ENCODE measurements at regions not wholly inside any gene's neighbourhood (a gene's known extent, or its start where the extent isn't known, plus 50 kb on each side); places are given as distances from the start of the nearest gene placed in this dataset.
A peak's percentile ranks its signal among the peaks of the same experiment; 100 is the strongest.
"Not testable (repeated sequence)": the region's sequence is repeated elsewhere in the genome, so short reads cannot be mapped to it uniquely, and the experiment has no call there.

DNA sequence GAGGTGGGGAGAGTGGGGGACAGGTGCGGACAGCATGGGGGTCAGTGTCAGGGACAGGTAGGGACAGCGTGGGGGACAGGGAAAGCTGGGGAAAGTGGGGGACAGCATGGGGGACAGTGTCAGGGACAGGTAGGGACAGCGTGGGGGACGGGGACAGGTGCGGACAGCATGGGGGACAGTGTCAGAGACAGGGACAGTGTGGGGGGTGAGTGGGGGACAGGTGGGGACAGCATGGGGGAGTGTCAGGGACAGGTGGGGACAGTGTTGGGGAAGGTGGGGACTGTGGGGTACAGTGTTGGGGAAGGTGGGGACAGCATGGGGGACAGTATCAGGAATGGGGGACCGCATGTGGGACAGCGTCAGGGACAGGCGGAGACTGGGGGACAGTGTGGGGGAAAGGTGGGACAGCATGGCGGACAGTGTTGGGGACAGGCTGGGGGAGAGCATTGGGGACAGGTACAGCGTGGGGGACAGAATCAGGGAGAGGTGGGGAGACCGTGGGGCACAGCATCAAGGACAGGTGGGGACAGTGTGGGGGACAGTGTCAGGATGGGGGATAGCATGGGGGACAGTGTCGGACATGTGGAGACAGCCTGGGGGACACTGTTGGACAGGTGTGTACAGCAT, 96.1 kb downstream of the TMEM121 start:
- DNase-seq (no peak), ATAC-seq (no peak)
- H3K4me3 Mint-ChIP-seq, result no peak overlapping the region
- H3K4me1 Mint-ChIP-seq, result no peaks in the 10 kb centered on the region
- CTCF ChIA-PET, result no interaction called here
- no peaks in the 10 kb centered on the region for H3K36me3 Mint-ChIP-seq
- H3K27ac Mint-ChIP-seq, result no peak overlapping the region
- no peaks in the 10 kb centered on the region for H3K27me3 Mint-ChIP-seq
- peaks cover 1% of the 10 kb centered on the region for H3K9me3 Mint-ChIP-seq (ENCODE audit: low read depth)

DNA sequence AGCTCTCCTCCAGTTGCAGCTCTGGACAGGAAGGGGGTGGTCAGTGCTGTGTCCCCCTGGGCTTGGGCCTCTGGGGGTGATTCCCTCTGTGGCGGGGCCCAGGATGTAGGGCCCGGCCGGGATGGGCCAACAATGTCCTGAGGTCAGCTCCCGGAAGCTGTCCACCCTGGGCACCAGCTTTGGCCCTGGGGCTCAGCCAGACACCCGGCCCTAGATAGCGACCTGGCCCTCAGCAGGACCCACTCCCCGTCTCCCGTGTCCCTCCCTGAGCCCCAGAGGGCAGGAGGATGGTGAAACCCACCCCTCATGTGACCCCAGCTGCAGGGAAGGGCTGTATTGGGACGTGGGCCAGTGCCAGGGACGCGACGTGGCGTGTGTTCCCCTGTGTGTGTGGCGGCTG, 96.8 kb downstream of the TMEM121 start:
- H3K4me1 Mint-ChIP-seq; CTCF ChIA-PET; H3K27ac Mint-ChIP-seq; ATAC-seq; H3K4me3 Mint-ChIP-seq; H3K27me3 Mint-ChIP-seq; H3K36me3 Mint-ChIP-seq; H3K9me3 Mint-ChIP-seq (ENCODE audit: low read depth): not testable (repeated sequence)
- peak; percentile 42 for DNase-seq

DNA sequence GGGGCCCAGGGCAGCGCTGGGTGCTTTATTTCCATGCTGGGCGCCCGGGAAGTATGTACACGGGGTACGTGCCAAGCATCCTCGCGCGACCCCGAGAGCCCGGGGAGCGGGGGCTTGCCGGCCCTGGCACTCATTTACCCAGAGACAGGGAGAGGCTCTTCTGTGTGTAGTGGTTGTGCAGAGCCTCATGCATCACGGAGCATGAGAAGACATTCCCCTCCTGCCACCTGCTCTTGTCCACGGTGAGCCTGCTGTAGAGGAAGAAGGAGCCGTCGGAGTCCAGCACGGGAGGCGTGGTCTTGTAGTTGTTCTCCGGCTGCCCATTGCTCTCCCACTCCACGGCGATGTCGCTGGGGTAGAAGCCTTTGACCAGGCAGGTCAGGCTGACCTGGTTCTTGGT, 98.0 kb downstream of the TMEM121 start:
- DNase-seq, result peak; percentile 39
- H3K27ac Mint-ChIP-seq; CTCF ChIA-PET; H3K36me3 Mint-ChIP-seq; H3K4me1 Mint-ChIP-seq; ATAC-seq; H3K9me3 Mint-ChIP-seq (ENCODE audit: low read depth); H3K4me3 Mint-ChIP-seq; H3K27me3 Mint-ChIP-seq: not testable (repeated sequence)

GRCh38 chr14:105624749-105625434, 98.5 kb downstream of the TMEM121 start:
- H3K9me3 Mint-ChIP-seq (ENCODE audit: low read depth); ATAC-seq; DNase-seq; H3K4me3 Mint-ChIP-seq; H3K4me1 Mint-ChIP-seq; H3K27ac Mint-ChIP-seq; CTCF ChIA-PET; H3K36me3 Mint-ChIP-seq; H3K27me3 Mint-ChIP-seq: not testable (repeated sequence)

DNA sequence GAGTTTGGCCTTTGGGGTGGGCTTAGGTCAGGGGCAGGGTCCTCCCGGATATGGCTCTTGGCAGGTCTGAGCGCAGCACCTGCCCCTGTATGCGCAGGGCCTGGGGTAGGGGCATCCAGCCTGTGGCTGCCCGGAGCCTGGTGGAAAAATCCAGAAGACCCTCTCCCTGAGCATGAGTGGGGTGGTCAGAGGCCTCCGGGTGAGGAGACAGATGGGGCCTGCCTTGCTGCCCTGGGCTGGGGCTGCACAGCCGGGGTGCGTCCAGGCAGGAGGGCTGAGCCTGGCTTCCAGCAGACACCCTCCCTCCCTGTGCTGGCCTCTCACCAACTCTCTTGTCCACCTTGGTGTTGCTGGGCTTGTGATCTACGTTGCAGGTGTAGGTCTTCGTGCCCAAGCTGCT, 99.1 kb downstream of the TMEM121 start:
- H3K27ac Mint-ChIP-seq; H3K4me3 Mint-ChIP-seq; ATAC-seq; H3K27me3 Mint-ChIP-seq; H3K9me3 Mint-ChIP-seq (ENCODE audit: low read depth); H3K36me3 Mint-ChIP-seq; DNase-seq; CTCF ChIA-PET; H3K4me1 Mint-ChIP-seq: not testable (repeated sequence)

- H3K4me3 Mint-ChIP-seq; CTCF ChIA-PET; ATAC-seq; H3K4me1 Mint-ChIP-seq; H3K36me3 Mint-ChIP-seq; H3K9me3 Mint-ChIP-seq (ENCODE audit: low read depth); H3K27me3 Mint-ChIP-seq; H3K27ac Mint-ChIP-seq: not testable (repeated sequence)
- DNase-seq, result peak; percentile 40
Observed at GRCh38 chr14:105626111-105626510, 99.7 kb downstream of the TMEM121 start.

DNA sequence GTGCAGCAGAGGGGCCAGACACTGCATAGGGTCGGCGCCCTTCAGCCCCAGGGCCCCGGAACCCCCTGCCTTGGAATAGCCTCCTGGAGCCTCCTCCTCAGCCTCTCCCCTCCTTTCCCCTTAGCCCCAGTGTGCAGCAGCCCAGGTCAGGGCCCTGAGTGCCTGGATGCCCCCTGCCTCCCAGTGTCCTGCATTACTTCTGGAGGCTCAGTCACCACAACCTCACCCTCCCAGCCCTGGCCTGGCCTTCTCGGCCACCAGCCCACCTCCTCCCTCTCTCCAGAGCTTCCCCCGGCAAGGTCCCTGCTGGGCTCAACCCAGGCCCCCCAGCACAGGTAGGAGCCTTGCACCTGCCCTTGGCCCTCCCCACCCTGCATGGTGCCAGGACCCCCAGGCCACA, 100.3 kb downstream of the TMEM121 start:
- H3K27ac Mint-ChIP-seq; CTCF ChIA-PET; H3K27me3 Mint-ChIP-seq; DNase-seq; H3K4me3 Mint-ChIP-seq; H3K9me3 Mint-ChIP-seq (ENCODE audit: low read depth); H3K36me3 Mint-ChIP-seq; ATAC-seq; H3K4me1 Mint-ChIP-seq: not testable (repeated sequence)

GRCh38 chr14:105627287-105627686, 100.9 kb downstream of the TMEM121 start:
- H3K9me3 Mint-ChIP-seq (ENCODE audit: low read depth); H3K27me3 Mint-ChIP-seq; H3K36me3 Mint-ChIP-seq; CTCF ChIA-PET; H3K4me3 Mint-ChIP-seq; DNase-seq; ATAC-seq; H3K27ac Mint-ChIP-seq; H3K4me1 Mint-ChIP-seq: not testable (repeated sequence)

DNA sequence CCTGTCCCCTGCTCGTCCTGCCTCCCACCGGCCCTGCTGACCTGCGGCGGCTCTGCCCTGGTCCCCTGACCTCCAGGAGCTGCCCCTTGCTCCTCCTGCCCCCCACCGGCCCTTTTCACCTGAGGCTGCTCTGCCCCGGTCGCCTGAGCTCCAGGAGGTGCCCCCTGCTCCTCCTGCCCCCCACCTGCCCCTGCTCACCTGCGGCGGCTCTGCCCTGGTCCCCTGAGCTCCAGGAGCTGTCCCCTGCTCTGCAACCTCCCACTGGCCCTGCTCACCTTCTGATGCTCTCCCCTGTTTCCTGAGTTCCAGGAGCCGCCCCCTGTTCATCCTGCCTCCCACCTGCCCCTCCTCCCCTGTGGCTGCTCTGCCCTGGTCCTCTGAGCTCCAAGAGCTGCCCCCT, 101.3 kb downstream of the TMEM121 start:
- Mint-ChIP-seq H3K4me1 (no peaks in the 10 kb centered on the region), H3K9me3 (ENCODE audit: low read depth) (peaks cover 3% of the 10 kb centered on the region), H3K36me3 (no peaks in the 10 kb centered on the region), H3K27ac (no peak overlapping the region), H3K27me3 (no peaks in the 10 kb centered on the region), H3K4me3 (no peak overlapping the region)
- ATAC-seq, result no peak
- DNase-seq, result no peak
- CTCF ChIA-PET, result no interaction called here

DNA sequence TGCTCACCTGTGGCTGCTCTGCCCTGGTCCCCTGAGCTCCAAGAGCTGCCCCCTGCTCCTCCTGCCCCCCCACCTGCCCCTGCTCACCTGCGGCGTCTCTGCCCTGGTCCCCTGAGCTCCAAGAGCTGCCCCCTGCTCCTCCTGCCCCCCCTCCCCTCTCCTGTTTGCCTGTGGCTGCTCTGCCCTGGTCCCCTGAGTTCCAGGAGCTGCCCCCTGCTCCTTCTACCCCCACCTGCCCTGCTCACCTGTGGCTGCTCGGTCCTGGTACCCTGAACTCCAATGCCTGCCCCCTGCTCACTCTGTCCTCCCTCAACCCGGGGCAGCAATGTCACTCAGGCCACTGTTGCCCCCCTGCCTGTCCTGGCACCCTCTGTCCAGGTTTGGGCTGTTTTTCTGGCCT, 101.7 kb downstream of the TMEM121 start:
- H3K9me3 Mint-ChIP-seq (ENCODE audit: low read depth); H3K4me3 Mint-ChIP-seq; DNase-seq; H3K36me3 Mint-ChIP-seq; ATAC-seq; H3K27me3 Mint-ChIP-seq; CTCF ChIA-PET; H3K4me1 Mint-ChIP-seq; H3K27ac Mint-ChIP-seq: not testable (repeated sequence)

- CTCF ChIA-PET, result not testable (repeated sequence)
Observed at GRCh38 chr14:105628531-105629067, 102.2 kb downstream of the TMEM121 start.

GRCh38 chr14:105629091-105629885, 102.9 kb downstream of the TMEM121 start:
- H3K36me3 Mint-ChIP-seq; H3K27me3 Mint-ChIP-seq; H3K4me3 Mint-ChIP-seq; ATAC-seq; H3K9me3 Mint-ChIP-seq (ENCODE audit: low read depth); H3K27ac Mint-ChIP-seq; H3K4me1 Mint-ChIP-seq; CTCF ChIA-PET; DNase-seq: not testable (repeated sequence)

More at GRCh38 chr14:105628531-105629067, 102.2 kb downstream of the TMEM121 start:
- not testable (repeated sequence) for H3K4me3 Mint-ChIP-seq; H3K4me1 Mint-ChIP-seq; DNase-seq; ATAC-seq; H3K9me3 Mint-ChIP-seq (ENCODE audit: low read depth); H3K27ac Mint-ChIP-seq; H3K27me3 Mint-ChIP-seq; H3K36me3 Mint-ChIP-seq

DNA sequence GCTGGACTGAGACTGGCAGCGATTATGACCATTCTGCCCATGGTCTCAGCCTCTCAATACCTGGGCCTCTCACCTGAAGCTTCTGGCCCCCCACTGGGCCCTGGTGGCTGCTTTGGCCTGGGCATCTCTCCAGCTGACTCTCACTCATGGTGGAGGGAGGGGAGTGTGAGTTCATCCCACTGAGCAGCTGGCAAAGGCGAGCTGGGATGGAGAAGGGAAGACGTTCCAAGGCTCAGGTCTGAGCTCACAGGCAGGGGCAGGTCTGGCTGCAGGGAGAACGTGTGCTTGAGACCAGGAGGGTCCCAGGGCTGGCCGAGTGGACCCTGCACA, 103.5 kb downstream of the TMEM121 start:
- no peak for ATAC-seq
- no peaks in the 10 kb centered on the region for H3K36me3 Mint-ChIP-seq
- CTCF ChIA-PET, result no interaction called here

More for the DNA sequence above, 103.5 kb downstream of the TMEM121 start:
- Mint-ChIP-seq H3K9me3 (ENCODE audit: low read depth) (peaks cover 3% of the 10 kb centered on the region), H3K27ac (no peak overlapping the region), H3K27me3 (peaks cover 6% of the 10 kb centered on the region), H3K4me1 (no peaks in the 10 kb centered on the region), H3K4me3 (no peak overlapping the region)
- no peak for DNase-seq

All from activated CD8-positive, alpha-beta memory T cell treated with anti-CD3 and anti-CD28 coated beads, Interleukin-2, amount 10 ng/mL, durations not matched to agents 7 days and 5 days (primary cell).